Glutamatergic neuron (in vitro differentiated cells): ENCODE measurements at regions not wholly inside any gene's neighbourhood (a gene's known extent, or its start where the extent isn't known, plus 50 kb on each side); places are given as distances from the start of the nearest gene placed in this dataset.

Source experiments
- DNase-seq: peaks from one replicate; pipeline ENCODE4 v3.0.0; 2022
- H3K27ac Mint-ChIP-seq: one replicate; pipeline ENCODE4 v1.8.0; 2020; ENCODE audit warnings: mild to moderate bottlenecking, mixed read lengths, inconsistent platforms; ENCODE audit not compliant: unreplicated experiment
- H3K27me3 Mint-ChIP-seq: one replicate; pipeline ENCODE4 v1.8.0; 2020; ENCODE audit warnings: mild to moderate bottlenecking, moderate library complexity, mixed read lengths, inconsistent platforms; ENCODE audit not compliant: unreplicated experiment
- H3K36me3 Mint-ChIP-seq: one replicate; pipeline ENCODE4 v1.8.0; 2020; ENCODE audit warnings: mild to moderate bottlenecking, mixed read lengths, inconsistent platforms; ENCODE audit not compliant: unreplicated experiment
- H3K4me1 Mint-ChIP-seq: one replicate; pipeline ENCODE4 v1.8.0; 2020; ENCODE audit warnings: mild to moderate bottlenecking, low read depth, mixed read lengths, inconsistent platforms; ENCODE audit not compliant: unreplicated experiment
- H3K4me3 Mint-ChIP-seq: one replicate; pipeline ENCODE4 v1.8.0; 2020; ENCODE audit warnings: mild to moderate bottlenecking, mixed read lengths, inconsistent platforms; ENCODE audit not compliant: unreplicated experiment
- H3K9me3 Mint-ChIP-seq: one replicate; pipeline ENCODE4 v1.8.0; 2020; ENCODE audit warnings: mild to moderate bottlenecking, moderate library complexity, mixed read lengths, inconsistent platforms; ENCODE audit not compliant: unreplicated experiment
- TF ChIP-seq, protein P1 (sequence below): fragments of 200-600 bp; sonication (generic); IDR thresholded peaks from one replicate; pipeline ENCODE4 v1.5.0; 2021; ENCODE audit not compliant: partially characterized antibody, unreplicated experiment

DNA sequence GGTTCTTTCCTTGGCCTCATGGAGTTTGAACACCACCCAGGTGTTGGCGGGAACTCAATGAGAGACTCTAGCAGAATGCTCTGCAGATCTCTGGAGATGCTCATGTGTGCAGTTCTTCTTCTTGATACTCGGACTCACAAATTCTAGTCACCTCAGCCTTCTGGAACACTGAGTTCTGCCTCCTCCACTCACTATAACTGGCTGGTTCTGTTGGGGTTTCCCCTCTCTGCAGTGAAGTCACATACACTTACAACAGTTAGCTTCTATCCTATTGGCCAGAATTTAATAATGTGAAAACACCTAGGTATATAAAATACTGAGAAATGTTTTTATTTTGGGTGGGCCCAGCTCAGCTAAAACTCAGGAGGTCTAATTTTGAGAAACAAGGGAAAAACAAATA is 109.6 kb upstream of the HIVEP1 start:
- H3K36me3 Mint-ChIP-seq = no peaks in the 10 kb centered on the region
- H3K9me3 Mint-ChIP-seq = no peaks in the 10 kb centered on the region
- peaks cover under 1% of the 10 kb centered on the region for H3K4me1 Mint-ChIP-seq
- TF ChIP-seq, protein P1, sequence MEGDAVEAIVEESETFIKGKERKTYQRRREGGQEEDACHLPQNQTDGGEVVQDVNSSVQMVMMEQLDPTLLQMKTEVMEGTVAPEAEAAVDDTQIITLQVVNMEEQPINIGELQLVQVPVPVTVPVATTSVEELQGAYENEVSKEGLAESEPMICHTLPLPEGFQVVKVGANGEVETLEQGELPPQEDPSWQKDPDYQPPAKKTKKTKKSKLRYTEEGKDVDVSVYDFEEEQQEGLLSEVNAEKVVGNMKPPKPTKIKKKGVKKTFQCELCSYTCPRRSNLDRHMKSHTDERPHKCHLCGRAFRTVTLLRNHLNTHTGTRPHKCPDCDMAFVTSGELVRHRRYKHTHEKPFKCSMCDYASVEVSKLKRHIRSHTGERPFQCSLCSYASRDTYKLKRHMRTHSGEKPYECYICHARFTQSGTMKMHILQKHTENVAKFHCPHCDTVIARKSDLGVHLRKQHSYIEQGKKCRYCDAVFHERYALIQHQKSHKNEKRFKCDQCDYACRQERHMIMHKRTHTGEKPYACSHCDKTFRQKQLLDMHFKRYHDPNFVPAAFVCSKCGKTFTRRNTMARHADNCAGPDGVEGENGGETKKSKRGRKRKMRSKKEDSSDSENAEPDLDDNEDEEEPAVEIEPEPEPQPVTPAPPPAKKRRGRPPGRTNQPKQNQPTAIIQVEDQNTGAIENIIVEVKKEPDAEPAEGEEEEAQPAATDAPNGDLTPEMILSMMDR = no peak
- no peak overlapping the region for H3K4me3 Mint-ChIP-seq
- no peak overlapping the region for H3K27ac Mint-ChIP-seq
- no peaks in the 10 kb centered on the region for H3K27me3 Mint-ChIP-seq
- no peak for DNase-seq

DNA sequence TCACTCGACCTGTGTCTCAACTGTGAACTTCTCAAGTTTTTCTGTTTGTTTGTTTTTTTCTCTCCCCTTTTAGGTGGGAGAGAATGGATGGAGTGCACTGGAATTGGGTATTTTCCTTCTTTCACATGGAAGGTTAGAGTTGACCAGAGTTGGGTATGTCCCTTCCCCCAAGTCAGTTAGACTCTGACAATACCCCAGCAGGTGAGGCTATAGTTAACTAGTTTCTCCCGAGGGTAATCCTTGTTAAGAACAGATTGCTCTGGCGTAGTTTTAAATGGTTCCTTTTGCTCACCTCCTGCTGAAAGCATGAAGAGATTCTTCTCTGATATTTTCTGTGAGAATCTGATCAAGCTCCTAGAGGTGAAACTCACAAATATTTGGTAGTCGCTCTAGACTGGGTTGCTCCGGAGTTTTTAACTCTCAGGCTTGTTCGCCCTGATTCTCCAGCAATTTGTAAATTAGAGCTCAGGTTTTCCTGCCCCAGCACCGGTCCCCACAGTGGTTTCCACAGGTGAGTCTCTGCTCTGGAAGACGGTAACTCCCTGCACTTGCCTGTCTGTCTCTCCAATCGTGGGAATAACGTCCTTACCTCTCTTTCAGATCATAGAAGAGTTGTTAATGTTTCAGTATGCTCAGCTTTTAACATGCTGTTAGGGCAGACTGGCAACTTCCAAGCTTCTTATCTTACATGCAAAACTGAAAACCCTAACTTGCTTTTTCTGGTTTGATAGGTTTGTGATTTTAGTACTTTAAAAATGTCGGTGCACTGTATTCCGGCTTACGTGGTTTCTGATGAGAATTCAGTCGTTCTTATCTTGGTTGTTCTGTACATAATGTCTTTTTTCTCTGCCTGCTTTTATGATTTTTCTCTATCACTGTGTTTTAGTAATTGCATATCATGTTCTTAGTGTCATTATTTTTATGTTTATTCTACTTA is 111.2 kb upstream of the HIVEP1 start:
- Mint-ChIP-seq H3K9me3 (no peaks in the 10 kb centered on the region), H3K4me1 (no peaks in the 10 kb centered on the region), H3K27ac (no peak overlapping the region), H3K36me3 (no peaks in the 10 kb centered on the region), H3K27me3 (no peaks in the 10 kb centered on the region), H3K4me3 (no peak overlapping the region)
- no peak for DNase-seq
- TF ChIP-seq, protein P1 = no peak

DNA sequence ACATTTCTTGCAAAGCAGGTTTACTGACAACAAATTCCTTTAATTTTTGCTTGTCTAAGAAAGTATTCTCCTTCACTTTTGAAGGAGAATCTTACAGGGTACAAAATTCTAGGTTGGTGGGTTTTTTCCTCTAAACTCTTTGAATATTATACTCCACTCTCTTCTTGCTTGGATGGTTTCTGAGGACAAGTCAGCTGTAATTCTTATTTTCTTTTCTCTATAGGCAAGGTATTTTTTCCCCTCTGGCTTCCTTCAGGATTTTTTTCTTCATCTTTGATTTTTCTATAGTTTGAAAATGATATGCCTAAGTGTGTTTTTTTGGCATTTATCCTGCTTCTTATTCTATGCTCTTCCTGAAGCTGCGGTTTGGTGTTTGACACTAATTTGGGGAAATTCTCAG is 112.5 kb upstream of the HIVEP1 start:
- Mint-ChIP-seq H3K27me3 (no peaks in the 10 kb centered on the region), H3K9me3 (no peaks in the 10 kb centered on the region), H3K27ac (no peak overlapping the region), H3K4me1 (no peaks in the 10 kb centered on the region), H3K4me3 (no peak overlapping the region), H3K36me3 (no peaks in the 10 kb centered on the region)
- no peak for DNase-seq
- TF ChIP-seq, protein P1 = no peak

DNA sequence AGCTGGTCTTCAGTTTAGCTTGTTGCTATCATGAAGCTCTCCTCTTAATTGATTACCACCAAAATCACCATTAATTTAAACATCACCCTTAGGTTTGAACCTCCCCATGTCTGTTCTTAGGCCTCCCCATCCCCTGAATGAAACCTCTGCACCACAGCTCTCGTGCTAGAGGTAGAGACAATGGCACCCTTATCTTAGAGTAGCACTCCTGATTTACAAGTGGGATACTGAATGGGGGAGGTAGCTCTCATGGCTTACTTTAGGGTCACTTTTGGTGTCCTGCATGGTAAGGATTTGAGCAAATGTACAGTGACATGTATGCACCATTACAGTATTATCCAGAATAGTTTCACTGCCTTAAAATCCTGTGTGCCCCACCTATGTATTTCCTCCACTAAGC is 115.6 kb upstream of the ADTRP start:
- H3K27ac Mint-ChIP-seq = no peak overlapping the region
- H3K4me3 Mint-ChIP-seq = no peak overlapping the region
- H3K9me3 Mint-ChIP-seq = no peaks in the 10 kb centered on the region
- DNase-seq = no peak
- TF ChIP-seq, protein P1 = no peak
- no peaks in the 10 kb centered on the region for H3K27me3 Mint-ChIP-seq
- no peaks in the 10 kb centered on the region for H3K36me3 Mint-ChIP-seq
- no peaks in the 10 kb centered on the region for H3K4me1 Mint-ChIP-seq

DNA sequence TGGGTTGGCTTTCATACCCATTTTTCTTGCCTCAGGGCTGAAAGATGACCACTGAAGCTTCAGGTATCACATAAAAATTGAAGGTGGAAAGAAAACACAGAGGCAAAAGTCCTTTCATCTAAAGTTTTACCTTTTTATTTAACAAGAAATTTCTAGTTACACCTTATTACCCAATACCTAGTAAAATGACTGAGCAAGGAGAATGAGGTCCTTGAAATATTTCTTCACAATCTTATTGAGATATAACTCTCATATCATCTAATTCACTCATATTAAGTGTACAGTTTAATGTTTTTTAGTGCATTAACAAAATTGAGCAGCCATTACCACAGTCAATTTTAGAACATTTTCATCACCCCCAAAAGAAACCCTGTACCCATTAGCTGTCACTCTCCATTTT is 112.9 kb upstream of the ADTRP start:
- TF ChIP-seq, protein P1 = no peak

More for the DNA sequence above, 112.9 kb upstream of the ADTRP start:
- Mint-ChIP-seq H3K27ac (no peak overlapping the region), H3K4me3 (no peak overlapping the region), H3K27me3 (no peaks in the 10 kb centered on the region), H3K36me3 (no peaks in the 10 kb centered on the region), H3K4me1 (no peaks in the 10 kb centered on the region), H3K9me3 (no peaks in the 10 kb centered on the region)
- no peak for DNase-seq
